Stimulated activated CD4-positive, alpha-beta T cell treated with anti-CD3 and anti-CD28 coated beads, Interleukin-1b, Interleukin-23, amount 100 ng/mL, for 48 hours (primary cell): ENCODE measurements at regions not wholly inside any gene's neighbourhood (a gene's known extent, or its start where the extent isn't known, plus 50 kb on each side); places are given as distances from the start of the nearest gene placed in this dataset.
"Not testable (repeated sequence)": the region's sequence is repeated elsewhere in the genome, so short reads cannot be mapped to it uniquely, and the experiment has no call there.

ENCODE experiments used
- DNase-seq: peaks from one replicate; pipeline ENCODE4 v3.0.0-alpha.2; 2020

DNA sequence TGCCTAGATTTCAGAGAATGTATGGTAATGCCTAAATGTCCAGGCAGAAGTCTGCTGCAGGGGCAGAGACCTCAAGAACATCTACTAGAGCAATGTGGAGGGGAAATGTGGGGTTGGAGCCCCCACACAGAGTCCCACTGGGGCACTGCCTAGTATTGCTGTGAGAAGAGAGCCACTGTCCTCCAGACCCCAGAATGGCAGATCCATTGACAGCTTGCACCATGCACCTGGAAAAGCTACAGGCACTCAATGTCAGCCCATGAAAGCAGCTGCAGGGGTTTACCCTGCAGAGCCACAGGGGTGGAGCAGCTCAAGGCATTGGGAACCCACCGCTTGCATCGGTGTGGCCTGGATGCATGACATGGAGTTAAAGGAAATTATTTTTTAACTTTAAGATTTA, 314.1 kb downstream of the CYRIA start:
- no peak for DNase-seq

DNA sequence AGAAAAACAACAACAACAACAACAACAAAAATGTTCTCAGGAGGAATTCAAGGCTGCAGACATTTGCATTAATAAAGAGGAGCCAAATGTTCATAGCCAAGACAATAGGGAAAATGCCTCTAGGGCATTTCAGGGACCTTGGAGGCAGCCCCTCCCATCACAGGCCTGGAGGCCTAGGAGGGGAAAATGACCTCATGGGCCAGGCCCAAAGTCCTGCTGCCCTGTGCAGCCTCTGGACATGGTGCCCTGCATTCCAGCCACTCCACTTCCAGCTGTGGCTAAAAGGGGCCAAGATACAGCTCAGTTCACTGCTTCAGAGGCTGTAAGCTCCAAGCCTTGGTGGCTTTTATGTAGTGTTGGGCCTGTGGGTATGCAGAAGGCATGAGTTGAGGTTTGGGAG, 314.5 kb downstream of the CYRIA start:
- no peak for DNase-seq

DNA sequence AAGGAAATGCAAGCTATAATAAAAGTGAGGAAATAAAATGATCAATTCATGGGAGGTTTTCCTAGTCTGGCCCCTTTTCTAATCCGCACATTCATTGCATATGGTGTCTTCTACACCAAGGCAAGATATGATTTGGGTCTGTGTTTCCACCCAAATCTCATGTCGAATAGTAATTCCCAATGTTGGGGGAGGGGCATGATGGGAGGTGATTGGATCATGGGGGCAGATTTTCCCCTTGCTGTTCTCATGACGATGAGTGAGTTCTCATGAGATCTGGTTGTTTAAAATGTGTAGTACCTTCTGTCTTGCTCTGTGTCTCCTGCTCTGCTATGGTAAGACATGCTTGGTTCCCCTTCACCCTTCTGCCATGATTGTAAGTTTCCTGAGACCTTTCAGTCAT, 315.4 kb downstream of the CYRIA start:
- DNase-seq, result no peak

DNA sequence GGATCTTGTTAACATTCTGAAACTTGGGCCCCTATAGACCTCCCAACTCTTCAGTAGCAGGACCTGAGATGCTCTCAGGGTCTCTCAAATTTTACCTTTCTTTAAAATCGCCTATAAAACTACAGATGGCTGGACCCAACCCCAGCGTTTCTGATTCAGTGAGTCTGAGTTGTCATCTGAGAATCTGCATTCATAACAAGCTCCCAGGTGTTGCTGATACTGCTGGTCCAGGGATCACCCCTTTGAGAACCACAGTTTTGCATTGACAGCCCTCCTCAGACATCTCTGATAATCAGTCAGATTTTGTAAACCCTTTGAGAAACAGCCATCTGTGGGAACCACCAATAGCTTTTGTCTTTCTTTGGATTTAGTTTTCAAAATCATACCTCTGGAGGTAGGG, 315.8 kb downstream of the CYRIA start:
- no peak for DNase-seq

DNA sequence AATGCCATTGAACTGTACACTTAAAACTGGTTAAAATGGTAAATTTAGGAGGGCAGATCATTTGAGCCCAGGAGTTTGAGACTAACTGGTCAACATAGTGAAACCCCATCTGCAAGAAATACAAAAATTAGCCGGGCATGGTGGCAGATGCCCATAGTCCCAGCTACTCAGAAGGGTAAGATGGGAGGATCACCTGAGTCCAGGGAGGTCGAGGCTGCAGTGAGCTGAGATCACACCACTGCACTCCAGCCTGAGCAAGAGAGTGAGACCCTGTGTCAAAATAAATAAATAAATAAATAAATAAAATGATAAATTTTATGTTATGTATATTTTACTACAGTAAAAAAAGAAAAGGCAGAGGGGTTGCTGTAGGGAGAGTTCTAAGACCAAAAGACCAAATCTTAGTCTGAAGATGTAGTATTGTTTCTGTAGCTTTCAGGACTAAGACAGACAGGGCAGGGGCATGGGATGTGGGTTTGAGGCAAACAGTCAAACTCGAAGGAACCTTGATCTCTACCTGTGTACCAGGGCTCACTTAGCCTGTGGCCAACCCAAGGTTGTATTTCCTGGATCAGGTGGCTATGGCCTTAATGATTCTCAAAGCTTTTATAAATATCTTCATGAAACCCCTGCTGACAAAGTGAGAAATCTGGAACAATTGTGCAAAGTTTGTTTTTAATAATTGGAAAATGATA, 316.7 kb downstream of the CYRIA start:
- no peak for DNase-seq

DNA sequence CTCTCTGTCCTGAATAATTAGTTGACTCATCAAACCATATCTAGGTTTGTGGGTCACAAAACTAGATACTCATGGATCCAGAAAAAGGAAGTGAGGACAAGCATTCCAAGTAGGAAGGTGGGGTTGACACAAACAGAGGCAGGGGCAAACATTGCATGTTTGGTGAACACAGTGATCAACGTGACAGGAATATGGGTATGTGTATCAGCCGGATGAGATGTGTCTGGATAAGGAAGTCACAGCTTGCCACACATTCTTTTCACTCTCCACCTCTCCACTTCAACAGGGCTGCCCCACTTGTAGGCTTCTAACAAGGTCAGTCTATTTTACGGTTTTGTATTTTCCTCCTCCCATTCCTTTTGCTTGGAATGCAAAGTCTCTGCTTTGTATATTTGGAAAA, 319.0 kb downstream of the CYRIA start:
- DNase-seq, result no peak

DNA sequence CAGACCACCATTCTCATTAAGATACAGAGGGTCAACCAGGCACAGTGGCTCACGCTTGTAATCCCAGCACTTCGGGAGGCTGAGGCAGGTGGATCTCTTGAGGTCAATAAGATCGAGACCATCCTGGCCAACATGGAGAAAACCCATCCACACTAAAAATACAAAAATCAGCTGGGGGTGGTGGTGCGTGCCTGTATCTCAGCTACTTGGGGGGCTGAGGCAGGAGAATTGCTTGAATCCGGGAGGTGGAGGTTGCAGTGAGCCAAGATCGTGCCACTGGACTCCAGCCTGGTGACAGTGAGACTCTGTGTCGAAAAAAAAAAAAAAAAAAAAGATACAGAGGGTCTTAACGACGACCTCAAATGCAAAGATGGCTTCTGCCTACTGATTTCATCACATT, 320.4 kb downstream of the CYRIA start:
- DNase-seq, result not testable (repeated sequence)

DNA sequence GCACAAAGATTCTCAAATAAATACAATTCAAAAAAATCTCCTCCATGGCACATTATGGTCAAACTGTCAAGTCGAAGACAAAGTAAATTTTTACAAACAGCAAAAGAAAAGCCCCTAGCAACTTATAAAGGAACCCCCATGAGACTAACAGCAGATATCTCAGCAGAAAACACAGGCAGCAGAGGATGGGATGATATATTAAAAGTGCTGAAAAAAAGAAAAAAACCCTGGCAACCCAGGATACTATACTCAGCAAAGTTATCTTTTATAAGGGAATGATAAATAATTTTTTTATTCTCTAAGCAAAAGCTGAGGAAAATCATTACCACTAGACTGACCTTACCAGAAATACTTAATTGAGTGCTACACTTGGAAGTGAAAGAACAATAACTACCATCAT, 326.4 kb downstream of the CYRIA start:
- DNase-seq, result no peak

DNA sequence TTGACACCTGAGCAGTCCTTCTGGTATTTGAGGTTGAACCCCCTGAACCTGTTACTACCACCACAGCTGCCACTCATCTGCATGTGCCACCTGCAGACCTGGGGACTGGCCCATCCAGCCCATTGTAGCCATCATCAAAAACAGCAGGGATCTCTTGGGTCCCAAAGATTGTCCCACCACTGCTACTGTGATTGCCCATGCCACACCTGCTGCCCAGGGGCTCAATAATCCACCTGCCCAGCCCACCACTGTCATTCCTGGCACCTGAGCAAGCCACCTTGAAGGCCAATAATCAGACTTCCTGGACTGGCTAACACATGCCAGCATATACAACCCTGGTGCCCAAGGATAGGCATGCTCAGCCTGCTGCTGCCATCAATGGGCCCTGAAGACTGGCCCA, 327.6 kb downstream of the CYRIA start:
- no peak for DNase-seq

DNA sequence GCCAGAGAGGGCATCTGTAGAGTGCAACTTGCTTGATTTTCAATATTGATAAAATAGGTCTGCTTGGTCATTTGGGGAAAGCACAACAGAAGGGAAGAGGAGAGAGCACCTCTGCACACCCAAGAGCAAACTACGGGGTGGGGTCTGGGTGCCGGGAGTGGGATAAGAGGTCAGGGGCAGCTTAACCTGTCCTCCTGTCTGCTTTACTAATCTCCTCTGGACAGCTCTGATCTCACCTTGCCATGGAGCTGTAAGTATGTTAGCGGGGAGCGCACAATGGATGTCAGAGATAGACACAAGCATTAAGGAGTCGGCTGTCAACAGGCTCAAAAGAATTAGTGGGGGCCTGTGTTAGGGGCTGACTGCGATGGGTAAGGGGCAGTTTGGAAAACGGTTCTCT, 328.7 kb downstream of the CYRIA start:
- DNase-seq, result no peak

DNA sequence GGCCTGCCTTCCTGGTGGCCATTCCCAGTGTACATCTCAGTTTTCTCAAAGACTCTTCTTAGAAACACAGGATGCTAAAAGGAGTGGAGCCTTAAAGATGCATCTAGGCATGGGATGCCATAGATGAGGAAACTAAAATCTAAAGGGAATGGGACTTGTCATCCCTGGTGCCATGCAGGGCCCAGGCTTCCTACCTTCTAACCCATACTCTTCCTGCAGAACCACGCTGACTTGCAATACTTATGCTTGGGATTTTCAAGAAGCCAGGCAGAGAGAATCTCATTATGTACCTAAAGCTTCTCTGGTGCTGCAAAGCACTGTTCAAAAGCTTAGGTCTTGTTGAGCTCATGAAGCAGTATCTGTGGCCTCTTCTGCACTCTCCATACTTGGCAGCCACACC, 329.1 kb downstream of the CYRIA start:
- no peak for DNase-seq

DNA sequence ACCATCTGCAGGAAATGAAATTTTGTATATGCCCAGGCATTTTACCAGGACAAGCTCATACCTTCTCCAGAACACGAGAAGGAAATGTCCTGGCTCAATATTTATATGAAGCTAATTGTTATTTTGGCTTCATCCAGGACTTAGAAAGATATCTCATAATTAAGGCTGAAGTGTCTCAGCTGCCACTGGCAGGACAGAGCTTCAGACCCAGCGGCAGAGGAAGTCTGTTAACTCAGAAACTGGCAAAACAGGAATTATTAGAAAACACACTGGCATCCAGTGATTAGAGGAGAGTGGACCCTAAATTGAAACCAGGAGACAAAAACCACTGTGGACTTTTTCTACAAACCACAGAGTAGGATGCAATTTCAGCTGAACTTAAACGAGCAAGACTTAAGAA, 329.7 kb downstream of the CYRIA start:
- no peak for DNase-seq

DNA sequence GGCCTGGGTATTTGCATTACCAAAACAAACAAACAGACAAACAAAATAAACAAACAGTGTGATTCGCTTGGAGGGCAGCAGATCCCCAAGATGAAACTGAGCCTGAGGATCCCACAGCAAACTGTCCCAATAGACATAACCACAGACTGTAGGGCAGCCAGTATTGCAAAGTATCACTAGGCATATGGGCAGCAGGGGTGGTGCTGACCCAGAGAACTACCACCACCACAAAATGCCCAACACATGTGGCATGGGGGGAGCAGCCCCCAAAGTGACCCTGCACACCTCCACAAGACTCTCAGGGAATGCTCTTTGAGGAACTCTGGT, 330.1 kb downstream of the CYRIA start:
- DNase-seq, result no peak

DNA sequence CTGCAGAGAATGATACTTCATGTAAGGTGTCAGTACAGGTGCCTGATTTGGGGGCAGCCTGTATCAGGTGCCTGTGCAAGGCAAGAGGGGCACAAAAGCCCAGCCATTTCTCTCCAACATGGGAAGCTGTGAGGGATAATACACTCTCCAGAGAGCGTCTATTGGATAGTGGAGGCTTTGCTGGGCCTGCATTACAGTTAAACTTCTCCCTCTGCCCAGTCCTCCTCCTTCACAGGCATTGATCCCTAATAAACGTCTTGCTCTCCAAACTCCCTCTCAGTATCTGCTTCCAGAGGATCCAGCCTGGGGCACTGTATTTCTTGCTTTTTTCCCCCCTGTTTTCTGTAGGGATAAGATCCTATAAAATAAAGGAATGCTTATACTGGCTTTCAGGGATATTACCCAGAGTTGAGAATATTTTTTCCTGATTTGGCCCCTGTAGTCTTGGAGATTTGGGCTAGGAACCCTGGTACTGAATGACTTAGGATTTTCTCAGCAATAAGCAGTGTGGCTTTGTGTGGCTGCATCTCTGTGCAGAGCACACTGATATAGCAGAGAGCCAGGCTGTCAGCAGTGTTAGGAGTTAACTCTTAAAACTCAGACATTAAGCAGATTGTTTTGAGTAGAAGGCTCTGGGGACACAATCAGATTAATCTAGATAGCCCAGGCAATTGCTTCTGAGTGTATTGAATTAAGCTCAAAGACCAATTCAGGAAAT, 330.6 kb downstream of the CYRIA start:
- DNase-seq, result no peak

DNA sequence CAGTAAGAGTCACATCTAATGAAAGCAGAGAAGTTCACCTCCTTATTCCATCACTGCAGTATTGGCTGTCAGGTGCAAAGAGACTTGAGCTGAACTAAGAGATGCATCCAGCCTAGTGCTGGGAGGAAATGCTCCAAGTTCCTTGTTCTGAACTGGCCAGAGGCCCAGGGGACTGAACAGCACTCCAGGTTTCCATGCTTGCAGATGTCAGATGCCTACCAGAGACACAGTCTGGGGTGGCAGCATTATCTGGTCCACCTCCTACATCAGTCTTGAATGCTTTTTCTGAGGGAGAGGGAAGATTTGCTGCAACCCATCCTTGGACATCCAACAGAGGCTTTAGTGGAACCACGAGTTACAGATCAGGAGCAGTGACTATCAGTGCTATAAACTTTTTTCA, 331.3 kb downstream of the CYRIA start:
- DNase-seq, result no peak

DNA sequence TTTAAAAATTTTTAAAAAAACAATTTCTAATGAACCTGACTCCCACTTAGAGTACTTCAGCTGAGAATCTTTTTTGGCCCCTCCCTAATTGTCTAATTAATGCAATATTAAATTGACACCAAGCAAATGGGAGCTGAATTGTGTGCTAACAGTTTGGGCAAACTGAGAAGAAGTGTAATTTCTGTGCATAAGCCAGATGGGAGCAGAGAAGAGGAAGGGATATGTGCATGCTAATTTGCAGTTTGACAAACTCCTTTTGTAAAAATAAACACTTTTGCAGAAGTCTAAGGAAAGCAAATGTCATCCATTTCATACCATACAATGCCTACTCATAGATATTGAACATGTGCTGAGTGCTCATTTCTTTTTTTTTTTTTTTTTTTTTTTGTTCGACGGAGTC, 332.0 kb downstream of the CYRIA start:
- no peak for DNase-seq

DNA sequence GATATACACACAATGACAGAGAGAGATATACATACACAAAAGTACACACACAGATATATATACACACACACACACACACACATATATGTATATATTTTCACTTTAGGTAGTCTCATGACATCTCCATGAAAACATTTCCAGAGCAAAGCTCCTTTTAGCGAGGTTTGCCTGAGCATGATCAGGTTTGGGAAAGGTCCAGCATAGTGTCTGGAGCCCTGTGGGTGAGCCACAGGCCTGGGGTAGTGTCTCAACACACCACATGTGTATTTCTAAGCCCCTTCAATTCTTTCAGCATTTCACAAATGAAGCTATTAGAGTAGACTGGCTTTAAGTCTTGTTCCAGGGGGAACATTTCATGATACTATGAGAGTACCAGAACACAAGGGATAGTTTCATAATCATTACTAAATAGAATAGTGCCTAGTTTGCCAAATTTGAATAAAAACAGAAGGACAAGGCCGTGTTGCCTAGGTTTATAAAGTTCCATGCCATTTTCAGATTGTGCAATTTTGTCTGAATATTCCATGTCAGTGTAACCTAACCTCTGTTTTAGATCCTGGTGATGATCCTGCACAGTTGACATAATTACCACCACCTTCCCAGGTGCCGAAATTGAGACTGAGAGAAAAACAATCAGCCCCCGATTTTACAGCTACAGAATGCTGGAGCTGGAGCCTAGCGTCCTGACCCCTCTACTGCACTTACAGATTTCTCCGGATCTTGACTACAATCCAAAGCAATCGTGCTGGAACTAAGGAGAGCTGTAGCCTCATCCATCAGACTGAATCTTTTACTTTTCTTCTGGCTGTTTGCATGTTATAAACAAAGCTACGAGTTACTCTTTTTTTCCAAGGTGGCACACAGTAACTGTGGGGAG, 332.7 kb downstream of the CYRIA start:
- no peak for DNase-seq

DNA sequence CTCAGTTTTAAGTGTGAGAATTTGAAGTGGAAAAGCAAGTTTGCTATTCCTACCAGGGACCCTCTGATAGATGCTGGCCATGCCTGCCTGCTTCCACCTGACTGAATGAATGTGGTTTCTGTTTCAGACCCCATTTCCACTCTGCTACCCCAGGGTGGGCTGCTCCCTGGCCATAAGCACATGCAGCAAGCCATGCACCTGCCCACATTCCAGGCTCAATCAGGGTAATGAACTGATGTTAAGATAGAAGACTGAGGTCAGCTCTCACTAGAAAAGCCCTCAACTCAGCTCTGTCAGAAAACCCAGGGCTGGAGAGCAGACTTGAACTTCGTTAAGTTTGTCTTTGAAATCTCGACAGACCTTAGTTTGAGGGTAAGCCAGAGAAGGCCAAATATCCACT, 333.9 kb downstream of the CYRIA start:
- no peak for DNase-seq

DNA sequence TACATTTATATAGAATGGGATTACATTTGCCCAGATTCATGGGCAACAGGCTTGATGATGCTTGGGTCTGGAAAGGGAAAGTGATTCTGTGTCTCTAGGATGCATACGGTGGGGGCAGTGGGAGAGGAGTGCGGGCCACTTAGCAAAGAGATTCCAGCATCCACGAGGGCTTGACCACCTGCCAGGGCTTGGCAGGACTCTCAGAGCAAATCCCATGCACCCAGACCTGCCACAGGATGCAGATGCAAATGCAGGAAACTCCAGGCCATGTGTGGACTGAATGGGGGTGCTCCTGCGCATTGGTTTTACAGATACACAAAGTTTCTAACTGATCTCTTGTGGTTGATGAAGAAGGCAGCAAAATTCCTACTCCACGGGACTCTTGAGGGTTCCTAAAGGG, 334.7 kb downstream of the CYRIA start:
- no peak for DNase-seq

DNA sequence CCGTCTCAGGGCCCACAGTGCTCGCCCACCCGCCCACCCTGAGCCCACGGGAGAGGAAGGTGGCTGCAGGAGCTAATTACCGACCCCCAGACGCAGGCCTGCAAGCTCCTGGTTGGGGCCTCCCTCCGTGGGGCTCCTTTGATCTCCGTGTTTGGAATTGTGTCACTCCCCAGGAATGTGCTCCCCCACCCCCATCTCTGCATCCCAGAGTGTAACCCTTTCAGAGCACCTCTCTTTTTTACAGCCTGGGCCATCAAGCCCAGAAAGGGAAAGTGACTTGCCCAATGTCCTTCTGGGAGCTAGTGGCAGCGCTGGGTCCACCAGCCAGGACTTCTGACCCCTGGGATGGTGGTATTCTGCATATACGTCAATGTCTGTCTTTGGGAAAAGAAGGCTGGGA, 335.1 kb downstream of the CYRIA start:
- DNase-seq, result no peak

DNA sequence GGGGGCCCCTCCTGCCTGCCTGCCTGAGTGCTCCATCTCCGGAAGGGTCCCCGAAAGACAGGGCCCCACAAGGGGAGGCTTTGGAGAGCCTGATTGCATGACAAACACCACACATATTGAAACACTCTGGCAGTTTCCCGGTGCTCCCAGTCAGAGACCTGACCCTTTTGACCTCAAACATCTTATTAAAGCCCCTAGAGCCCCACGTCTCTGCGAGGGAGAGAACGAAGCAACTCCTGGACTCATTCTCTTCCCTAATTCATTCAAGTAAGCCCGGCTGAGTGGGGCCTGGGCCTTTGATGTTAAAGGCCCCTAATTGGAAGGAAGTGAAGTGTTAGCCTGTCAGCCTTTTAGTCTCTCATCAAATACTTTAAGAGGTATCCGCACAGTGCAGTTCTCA, 335.6 kb downstream of the CYRIA start:
- no peak for DNase-seq

DNA sequence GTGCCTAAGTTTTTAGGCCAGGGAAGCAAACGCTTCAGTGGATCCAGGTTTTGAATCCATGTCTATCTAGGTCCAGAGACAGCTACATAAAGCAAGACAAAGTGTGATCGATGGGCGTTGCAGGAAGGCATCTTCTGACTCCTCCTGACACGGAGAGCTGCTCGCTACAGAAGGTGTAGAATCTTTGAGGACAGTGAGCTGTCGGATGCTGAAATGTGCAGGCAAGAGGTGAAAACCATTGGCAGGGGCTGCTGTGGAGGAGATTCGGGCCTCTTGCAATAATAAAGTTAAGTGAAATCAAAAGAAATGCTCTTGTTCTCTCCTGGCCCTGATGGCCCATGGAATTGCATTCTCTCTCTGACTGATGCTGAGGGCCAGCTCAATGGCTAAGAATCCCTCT, 336.2 kb downstream of the CYRIA start:
- DNase-seq, result no peak

DNA sequence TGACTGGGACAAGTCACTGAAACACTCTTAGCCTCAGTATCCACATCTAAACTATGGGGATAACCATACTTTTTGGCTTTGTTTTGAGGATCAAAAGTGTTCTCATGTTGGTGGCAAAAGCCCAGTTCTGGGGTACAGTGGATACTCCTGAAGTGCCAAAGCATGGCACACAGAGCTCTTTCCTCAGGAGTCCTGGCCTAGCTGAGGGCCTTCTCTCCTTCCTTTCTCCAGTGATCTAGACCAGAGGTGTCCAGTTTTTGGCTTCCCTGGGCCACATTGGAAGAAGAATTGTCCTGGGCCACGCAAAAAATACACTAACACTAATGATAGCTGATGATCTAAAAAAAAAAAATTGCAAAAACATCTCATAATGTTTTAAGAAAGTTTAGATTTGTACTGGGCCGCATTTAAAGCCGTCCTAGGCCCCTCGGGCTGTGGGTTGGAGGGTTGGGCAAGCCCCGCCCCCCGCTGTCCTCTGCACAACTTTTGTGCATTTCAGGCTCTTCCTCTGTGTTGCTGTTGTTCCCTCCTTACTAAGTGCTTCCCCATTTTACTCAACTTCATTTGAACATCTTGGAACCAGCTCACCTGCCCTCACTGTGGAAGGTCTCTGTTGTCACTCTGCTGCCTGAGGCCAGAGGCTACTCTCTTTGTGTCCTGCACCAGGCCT, 337.0 kb downstream of the CYRIA start:
- DNase-seq, result no peak

DNA sequence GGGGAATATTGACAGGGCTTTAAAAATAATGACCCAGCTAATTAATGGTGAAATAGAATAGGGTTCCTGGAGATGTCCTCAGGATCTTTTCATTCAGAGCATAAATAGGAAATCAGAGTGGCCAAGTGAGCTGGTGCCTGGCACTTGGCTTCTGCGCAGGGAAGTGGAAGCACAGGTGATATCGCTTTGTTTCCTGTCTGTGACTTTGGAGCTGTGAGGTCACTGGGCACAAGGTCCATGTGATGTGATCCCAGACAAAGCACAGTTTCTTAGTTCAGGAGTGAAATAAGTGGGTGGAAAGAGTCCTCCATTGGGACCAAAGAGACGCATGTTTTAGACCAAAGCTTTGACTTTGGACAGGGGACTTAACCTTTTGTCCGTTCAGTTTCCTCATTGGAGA, 338.3 kb downstream of the CYRIA start:
- no peak for DNase-seq
